Right lobe of liver (tissue), 6 donors: ENCODE measurements at regions not wholly inside any gene's neighbourhood (a gene's known extent, or its start where the extent isn't known, plus 50 kb on each side); places are given as distances from the start of the nearest gene placed in this dataset.

Experiments
- ATAC-seq, 4 donors: fragments of 200-7000 bp; cut with Tn5 transposase; one replicate each; pipeline ENCODE4 v1.9.1; 2020; ENCODE audit warnings: mild to moderate bottlenecking in 4 of 4, moderate library complexity in 4 of 4
- DNase-seq, 3 donors: peaks; one replicate each; pipeline ENCODE4 v3.0.0-alpha.2; 2020
- H3K27ac ChIP-seq, 3 donors: fragments of 200-600 bp; one replicate each; pipeline ENCODE4 v1.8.0; 2022
- H3K27me3 ChIP-seq, 2 donors: fragments of 200-600 bp; one replicate each; pipeline ENCODE4 v1.8.0; 2022
- H3K36me3 ChIP-seq, 4 donors: fragments of 200-600 bp; sonication (generic) in 1 of 4; one replicate each; pipeline versions ENCODE4 v1.5.1 to v1.8.0; 2017 to 2022; ENCODE audit warnings: control low read depth in 1 of 4
- H3K4me1 ChIP-seq, 4 donors: fragments of 200-600 bp; sonication (generic) in 1 of 4; one replicate each; pipeline versions ENCODE4 v1.5.1 to v1.8.0; 2017 to 2022; ENCODE audit warnings: control low read depth in 1 of 4
- H3K4me3 ChIP-seq, 3 donors: fragments of 200-600 bp; one replicate each; pipeline ENCODE4 v1.8.0; 2022
- H3K9me3 ChIP-seq, 4 donors: fragments of 200-600 bp; sonication (generic) in 1 of 4; one replicate each; pipeline versions ENCODE4 v1.5.1 to v1.8.0; 2017 to 2022; ENCODE audit warnings: control low read depth in 1 of 4
- POLR2A ChIP-seq: fragments of 450-650 bp; IDR thresholded peaks from one replicate; pipeline ENCODE4 v1.6.1; 2017; ENCODE audit warnings: antibody characterized with exemption, mild to moderate bottlenecking
- WGBS: methylation state at CpG from one replicate; pipeline ENCODE4 v1.1.6; 2018; ENCODE audit warnings: low coverage, low lambda C conversion rate; ENCODE audit not compliant: insufficient coverage; ENCODE audit errors: missing lambda C conversion rate; 5-methylcytosine and 5-hydroxymethylcytosine counted together
- intact Hi-C, 2 donors: fragments of 100-400 bp; cut with DNase I; formaldehyde crosslinking; loops; one replicate each; pipeline versions ENCODE4 v1.11.2 to v1.14.1; 2022
- TF ChIP-seq, protein P1 (sequence below), 4 donors: fragments of 200-600 bp in 3 of 4; fragments of 450-650 bp in 1 of 4; IDR thresholded peaks; one replicate each; pipeline versions ENCODE4 v1.5.1 to v1.8.0; 2016 to 2022; ENCODE audit warnings: antibody characterized with exemption in 4 of 4, mild to moderate bottlenecking in 2 of 4
- donor health status: DM: no; HTN: yes; CAD: no.
- donor health status: DM: no; HTN: no; CAD: no.
- donor health status: DM: no; HTN: no; CAD: no.
- donor health status: DM: no; HTN: yes; CAD: no.
- donor health status: DM: no; HTN: yes; CAD: no.

DNA sequence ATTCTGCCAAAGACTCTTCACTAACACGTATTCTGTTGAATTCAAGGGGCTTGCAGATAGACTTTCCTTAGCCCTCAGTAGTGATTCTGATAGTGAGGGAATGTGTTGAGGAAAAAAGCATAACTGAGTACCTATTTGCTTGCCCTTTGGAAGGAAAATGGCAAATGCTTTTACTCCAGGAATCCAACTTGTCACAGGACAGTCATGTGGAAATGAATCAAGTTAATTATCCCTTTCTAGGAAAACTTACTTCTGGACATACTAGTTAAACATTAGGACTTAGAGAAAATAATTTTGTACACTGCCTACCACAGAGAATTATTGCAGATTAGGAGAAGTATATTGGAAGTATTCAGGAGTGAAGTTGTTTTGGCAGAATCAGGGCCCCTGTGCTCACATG, 148.9 kb upstream of the SLC13A1 start:
- WGBS: 64% methylated on average over 1 of the region's 1 CpG
- Histone ChIP-seq H3K27me3 (no peaks in the 10 kb centered on the region), H3K9me3 (no peaks in the 10 kb centered on the region), H3K27ac (no peak overlapping the region), H3K36me3 (no peaks in the 10 kb centered on the region), H3K4me1 (no peaks in the 10 kb centered on the region), H3K4me3 (no peak overlapping the region)
- no peak for ATAC-seq
- DNase-seq: no peak
- no peak for TF ChIP-seq POLR2A
- TF ChIP-seq, protein P1, sequence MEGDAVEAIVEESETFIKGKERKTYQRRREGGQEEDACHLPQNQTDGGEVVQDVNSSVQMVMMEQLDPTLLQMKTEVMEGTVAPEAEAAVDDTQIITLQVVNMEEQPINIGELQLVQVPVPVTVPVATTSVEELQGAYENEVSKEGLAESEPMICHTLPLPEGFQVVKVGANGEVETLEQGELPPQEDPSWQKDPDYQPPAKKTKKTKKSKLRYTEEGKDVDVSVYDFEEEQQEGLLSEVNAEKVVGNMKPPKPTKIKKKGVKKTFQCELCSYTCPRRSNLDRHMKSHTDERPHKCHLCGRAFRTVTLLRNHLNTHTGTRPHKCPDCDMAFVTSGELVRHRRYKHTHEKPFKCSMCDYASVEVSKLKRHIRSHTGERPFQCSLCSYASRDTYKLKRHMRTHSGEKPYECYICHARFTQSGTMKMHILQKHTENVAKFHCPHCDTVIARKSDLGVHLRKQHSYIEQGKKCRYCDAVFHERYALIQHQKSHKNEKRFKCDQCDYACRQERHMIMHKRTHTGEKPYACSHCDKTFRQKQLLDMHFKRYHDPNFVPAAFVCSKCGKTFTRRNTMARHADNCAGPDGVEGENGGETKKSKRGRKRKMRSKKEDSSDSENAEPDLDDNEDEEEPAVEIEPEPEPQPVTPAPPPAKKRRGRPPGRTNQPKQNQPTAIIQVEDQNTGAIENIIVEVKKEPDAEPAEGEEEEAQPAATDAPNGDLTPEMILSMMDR (IDR thresholded peaks at IDR 0.05): no peak
- intact Hi-C loops: no loop called here

DNA sequence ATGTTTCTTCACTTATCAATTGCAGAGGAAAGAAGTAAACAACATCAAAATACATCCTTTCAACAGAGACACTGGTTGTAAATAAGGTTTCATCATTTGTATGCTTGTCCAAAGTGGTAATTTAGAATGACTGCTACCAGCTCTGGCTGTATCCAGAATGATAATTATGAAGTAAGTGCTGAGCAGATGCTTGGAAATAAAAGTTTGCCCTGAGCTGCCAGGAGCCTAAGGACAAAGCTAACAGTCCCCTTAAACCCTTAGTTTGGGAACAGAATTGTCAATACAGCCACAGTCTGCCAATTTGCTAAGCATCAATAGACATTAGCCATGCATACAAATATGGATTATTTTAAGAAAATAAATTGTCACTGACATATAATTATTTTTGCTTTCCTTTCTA, 147.0 kb upstream of the SLC13A1 start:
- no peak overlapping the region for H3K27ac ChIP-seq
- no peaks in the 10 kb centered on the region for H3K4me1 ChIP-seq
- TF ChIP-seq, protein P1 (IDR thresholded peaks at IDR 0.05): no peak
- no peak for TF ChIP-seq POLR2A
- H3K9me3 ChIP-seq: no peaks in the 10 kb centered on the region
- intact Hi-C loops: no loop called here
- H3K4me3 ChIP-seq: no peak overlapping the region
- ATAC-seq (no peak), DNase-seq (no peak)
- no peaks in the 10 kb centered on the region for H3K36me3 ChIP-seq
- H3K27me3 ChIP-seq: no peaks in the 10 kb centered on the region

DNA sequence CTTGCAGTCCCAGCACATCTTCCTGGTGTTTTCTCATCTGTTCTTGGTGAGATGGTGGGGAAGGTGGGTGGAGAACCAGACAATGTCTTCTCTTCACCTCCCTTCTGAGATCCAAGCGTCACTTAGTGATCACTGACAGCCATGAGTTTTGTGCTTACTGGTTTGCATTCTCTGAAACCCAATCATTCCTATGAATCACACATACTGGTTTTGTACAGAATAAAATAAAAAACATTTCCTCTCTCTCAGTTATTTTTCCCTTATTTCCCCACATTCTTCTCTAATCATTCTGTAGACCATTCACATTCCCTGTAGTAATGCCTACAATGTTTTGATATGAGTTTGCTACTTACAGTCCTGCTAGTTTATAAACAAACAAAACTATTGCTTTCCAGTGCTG, 143.8 kb upstream of the SLC13A1 start:
- no peak for DNase-seq
- Histone ChIP-seq H3K4me1 (no peaks in the 10 kb centered on the region), H3K27ac (no peak overlapping the region), H3K36me3 (no peaks in the 10 kb centered on the region), H3K27me3 (no peaks in the 10 kb centered on the region), H3K9me3 (no peaks in the 10 kb centered on the region), H3K4me3 (no peak overlapping the region)
- ATAC-seq: no peak
- intact Hi-C loops: no loop called here
- WGBS: 70% methylated on average over 1 of the region's 1 CpG
- no peak for TF ChIP-seq POLR2A
- TF ChIP-seq, protein P1 (IDR thresholded peaks at IDR 0.05): no peak

DNA sequence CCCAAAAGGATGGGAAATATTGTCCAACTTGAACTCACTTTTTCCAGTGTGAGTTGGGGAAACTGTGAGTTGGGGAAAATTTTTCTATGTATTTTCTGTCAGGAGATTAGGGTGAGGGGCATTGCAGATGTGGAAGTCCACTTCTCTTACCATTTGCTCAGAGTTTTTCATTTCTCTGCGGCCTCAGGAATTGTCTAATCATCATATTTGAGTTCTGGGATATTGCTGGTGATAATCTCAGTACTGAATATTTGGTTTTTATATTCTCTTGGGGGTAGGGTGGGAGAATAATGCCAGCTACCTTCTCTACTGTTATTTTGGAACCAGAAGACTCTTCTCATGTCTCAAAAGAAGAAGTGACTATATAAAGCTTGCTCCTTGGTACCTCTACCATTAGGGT, 141.3 kb upstream of the SLC13A1 start:
- no peaks in the 10 kb centered on the region for H3K36me3 ChIP-seq
- no peak overlapping the region for H3K27ac ChIP-seq
- DNase-seq (no peak), ATAC-seq (no peak)
- 73% methylated on average over 1 of the region's 1 CpG for WGBS
- H3K4me3 ChIP-seq: no peak overlapping the region
- no peaks in the 10 kb centered on the region for H3K27me3 ChIP-seq
- H3K9me3 ChIP-seq: no peaks in the 10 kb centered on the region
- no peaks in the 10 kb centered on the region for H3K4me1 ChIP-seq
- no peak for TF ChIP-seq POLR2A
- TF ChIP-seq, protein P1 (IDR thresholded peaks at IDR 0.05): no peak
- intact Hi-C loops: no loop called here

DNA sequence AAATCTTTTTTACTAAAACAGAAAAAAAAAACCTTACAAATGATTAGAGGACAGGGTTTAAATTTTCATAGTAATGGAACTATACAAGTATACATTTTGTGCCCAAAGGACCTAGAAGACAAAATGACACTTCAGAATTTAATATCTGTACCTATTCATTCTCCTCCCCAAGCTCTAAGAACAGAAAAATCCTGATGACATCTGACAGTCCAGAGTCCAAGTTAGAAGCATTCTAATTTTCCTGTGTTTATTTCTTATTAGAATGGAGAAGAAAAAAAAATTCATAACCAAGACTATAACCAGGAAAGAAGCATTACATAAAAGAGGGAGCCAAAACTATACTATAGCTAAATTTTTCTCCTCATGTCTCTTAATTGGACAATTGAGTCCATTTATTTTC, 138.9 kb upstream of the SLC13A1 start:
- ATAC-seq (no peak), DNase-seq (no peak)
- Histone ChIP-seq H3K36me3 (no peaks in the 10 kb centered on the region), H3K27me3 (no peaks in the 10 kb centered on the region), H3K4me1 (no peaks in the 10 kb centered on the region), H3K4me3 (no peak overlapping the region), H3K9me3 (no peaks in the 10 kb centered on the region), H3K27ac (no peak overlapping the region)
- intact Hi-C loops: no loop called here
- TF ChIP-seq, protein P1 (IDR thresholded peaks at IDR 0.05): no peak
- no peak for TF ChIP-seq POLR2A
